GM12892 (cell line): ENCODE measurements at regions not wholly inside any gene's neighbourhood (a gene's known extent, or its start where the extent isn't known, plus 50 kb on each side); places are given as distances from the start of the nearest gene placed in this dataset.
"Not testable (repeated sequence)": the region's sequence is repeated elsewhere in the genome, so short reads cannot be mapped to it uniquely, and the experiment has no call there.

ENCODE experiments used
- DNase-seq: peaks from one replicate; pipeline ENCODE4 v3.0.0; 2011; ENCODE audit not compliant: insufficient read length
- FAIRE-seq: peaks from 2 replicates; lab custom pipeline; 2011; peaks lifted over from hg19 to GRCh38; lab: Jason Lieb, UNC
- POLR2A ChIP-seq: IDR thresholded peaks from 2 replicates; pipeline ENCODE4 v1.6.1; 2011; ENCODE audit warnings: low read depth, low read length, control low read depth
- POLR2AphosphoS5 ChIP-seq: IDR thresholded peaks from 2 replicates; pipeline ENCODE4 v1.6.1; 2011; ENCODE audit warnings: low read depth, low read length, control low read depth
- TAF1 ChIP-seq: IDR thresholded peaks from 2 replicates; pipeline ENCODE4 v1.6.1; 2011; ENCODE audit warnings: low read depth, mild to moderate bottlenecking, control low read depth, low read length, borderline replicate concordance

DNA sequence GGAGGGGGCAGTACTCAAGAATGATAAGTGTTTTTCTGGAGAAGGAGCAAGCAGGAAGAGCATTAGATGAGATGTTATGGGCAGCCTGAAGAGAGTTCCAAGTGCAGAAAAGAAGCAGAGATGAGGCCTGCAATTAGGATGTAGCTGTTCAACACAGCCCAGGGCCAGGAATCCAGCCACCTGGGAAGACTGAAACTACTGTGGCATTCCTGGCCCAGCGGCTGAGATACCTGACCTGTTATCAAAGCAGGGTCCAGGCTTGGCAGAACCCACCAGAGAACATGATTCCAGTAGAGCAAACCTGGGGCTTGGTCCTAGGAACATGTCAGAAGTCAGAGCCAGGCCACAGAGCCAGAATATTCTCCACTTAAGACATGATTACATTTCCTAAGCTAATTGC lies 73.3 kb upstream of the LRCH1 start:
- DNase-seq (no peak), FAIRE-seq (no peak)
- TF ChIP-seq POLR2AphosphoS5 (no peak), TAF1 (no peak), POLR2A (no peak)

DNA sequence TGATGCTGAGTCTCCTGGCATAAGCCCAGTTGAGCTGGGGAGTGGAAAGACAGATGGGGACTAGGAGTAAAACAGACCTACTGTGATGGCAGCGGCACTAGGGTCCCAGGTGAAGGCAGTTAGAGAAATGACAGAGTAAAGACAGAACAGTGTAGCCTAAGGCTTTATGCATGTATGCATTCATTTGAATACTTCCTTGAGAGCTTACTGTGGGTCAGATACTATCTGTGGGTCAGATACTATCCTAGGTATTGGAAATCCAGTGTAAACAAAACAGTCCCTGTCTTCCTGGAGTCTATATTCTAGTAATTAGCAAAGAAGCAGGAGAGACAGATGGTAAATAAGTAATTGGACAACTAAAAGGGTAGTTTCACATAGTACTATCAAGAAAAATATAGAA lies 73.7 kb upstream of the LRCH1 start:
- FAIRE-seq (no peak), DNase-seq (no peak)
- TF ChIP-seq POLR2AphosphoS5: no peak
- no peak for TF ChIP-seq TAF1
- TF ChIP-seq POLR2A: no peak

DNA sequence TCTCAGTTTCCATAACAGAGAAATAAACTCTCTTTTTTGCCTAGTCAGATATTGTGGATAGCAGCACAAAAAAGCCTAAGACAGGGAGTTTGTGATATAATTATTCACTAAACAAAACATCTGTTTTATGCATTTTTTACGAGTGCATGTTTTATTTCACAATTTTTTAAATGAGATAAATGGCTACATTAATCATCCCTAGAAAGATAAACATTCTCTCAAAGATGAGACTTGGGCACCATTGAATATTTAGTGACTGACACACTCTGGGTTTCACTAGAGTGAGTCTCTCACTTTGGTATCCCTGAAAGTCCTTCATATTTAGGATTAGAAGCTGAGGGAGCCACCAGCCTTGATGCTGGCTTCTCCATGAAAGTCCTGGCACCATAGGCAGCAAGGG lies 74.3 kb upstream of the LRCH1 start:
- FAIRE-seq: no peak
- TF ChIP-seq POLR2A: no peak
- TF ChIP-seq POLR2AphosphoS5: no peak
- no peak for TF ChIP-seq TAF1
- no peak for DNase-seq

DNA sequence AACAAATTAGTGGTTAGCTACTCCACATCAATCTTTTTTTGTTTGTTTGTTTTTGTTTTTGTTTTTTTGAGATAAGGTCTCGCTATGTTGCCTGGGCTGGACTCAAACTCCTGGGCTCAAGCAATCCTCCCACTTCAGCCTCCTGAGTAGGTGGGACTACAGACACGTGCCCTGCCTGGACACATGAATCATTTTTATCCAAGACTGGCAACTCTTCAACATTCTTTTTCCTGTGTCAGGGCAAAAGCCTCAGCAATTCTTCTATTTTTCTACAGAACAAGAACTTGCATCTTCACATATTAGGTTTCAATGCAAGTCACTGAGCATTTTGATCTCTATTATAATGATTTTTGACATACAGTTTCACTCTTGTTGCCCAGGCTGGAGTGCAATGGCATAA lies 76.8 kb upstream of the LRCH1 start:
- FAIRE-seq (no peak), DNase-seq (no peak)

DNA sequence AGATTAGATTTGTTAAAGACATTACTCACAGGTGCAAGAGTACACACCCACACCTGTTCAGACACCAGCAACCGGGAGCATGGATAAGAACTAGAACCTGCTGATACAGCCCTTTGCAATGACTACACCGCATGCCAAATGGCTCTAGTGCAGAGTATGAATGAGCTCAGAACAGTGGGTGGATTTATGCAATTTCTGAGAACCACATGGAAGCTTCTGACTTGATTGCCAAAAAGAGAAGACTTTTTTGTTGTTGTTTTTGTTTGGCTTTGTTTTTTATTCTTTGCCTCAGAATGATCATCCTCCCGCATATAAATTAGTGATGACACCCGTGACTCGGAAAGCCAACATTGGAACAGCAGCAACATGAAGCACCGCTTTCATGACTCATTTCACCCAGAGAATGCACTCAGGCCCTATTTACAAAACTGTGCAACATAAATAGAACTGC lies 77.4 kb upstream of the LRCH1 start:
- FAIRE-seq: no peak
- DNase-seq: no peak
- TF ChIP-seq POLR2AphosphoS5 (no peak), POLR2A (no peak), TAF1 (no peak)

More for the DNA sequence above, 76.8 kb upstream of the LRCH1 start:
- TF ChIP-seq POLR2A (no peak), POLR2AphosphoS5 (no peak), TAF1 (no peak)

DNA sequence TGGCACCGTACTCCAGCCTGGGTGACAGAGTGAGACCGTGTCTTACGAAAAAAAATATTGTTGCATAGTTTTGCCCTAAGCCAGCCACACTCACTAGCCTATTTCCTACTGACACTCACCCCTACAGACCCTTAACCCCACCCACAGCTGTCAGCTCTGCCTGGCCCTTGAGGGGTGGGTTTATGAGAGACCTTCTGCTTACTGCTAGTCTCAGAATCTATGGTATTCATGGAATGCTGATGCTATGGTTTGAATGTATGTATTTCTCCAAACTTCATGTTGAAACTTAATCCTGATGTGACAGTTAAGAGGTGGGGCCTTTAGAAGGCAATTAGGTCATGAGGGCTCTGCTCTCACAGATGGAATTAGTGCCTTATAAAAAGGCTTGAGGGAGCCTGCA lies 79.2 kb upstream of the LRCH1 start:
- DNase-seq: no peak
- no peak for TF ChIP-seq POLR2AphosphoS5
- no peak for TF ChIP-seq TAF1
- no peak for TF ChIP-seq POLR2A
- no peak for FAIRE-seq

DNA sequence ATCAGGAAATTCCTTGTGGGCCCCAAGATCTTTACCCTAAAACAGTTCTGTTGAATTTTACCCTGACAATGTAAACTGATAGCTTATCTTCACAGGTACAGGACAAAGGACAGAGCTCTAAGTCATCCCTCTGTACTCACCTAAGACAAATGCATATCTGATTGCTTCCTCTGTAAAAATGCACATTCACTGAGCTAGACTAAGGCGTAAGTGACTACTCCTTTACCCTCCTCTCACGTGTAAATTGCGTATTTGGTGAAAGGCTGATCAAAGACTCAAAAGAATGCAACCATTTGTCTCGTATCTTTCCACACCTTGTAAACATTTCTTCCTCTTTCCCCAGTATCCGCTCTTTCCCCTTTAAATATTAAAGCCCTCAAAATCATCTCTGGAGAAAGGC lies 80.6 kb upstream of the LRCH1 start:
- DNase-seq: no peak

DNA sequence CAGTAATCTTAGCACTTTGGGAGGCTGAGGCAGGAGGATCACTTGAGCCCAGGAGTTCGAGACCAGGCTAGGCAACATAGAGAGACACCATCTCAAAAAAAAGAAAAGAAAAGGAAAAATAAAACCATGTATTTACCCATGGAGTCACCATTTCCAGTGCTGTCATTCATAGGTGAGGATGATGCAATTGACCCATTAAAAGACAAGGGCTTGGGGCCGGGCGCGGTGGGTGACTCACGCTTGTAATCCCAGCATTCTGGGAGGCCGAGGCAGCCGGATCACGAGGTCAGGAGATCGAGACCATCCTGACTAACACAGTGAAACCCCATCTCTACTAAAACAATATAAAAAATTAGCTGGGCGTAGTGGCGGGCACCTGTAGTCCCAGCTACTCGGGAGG lies 82.6 kb upstream of the RUBCNL start:
- not testable (repeated sequence) for FAIRE-seq, DNase-seq

More for the DNA sequence above, 80.6 kb upstream of the LRCH1 start:
- TF ChIP-seq TAF1: no peak
- no peak for TF ChIP-seq POLR2AphosphoS5
- TF ChIP-seq POLR2A: no peak
- no peak for FAIRE-seq

DNA sequence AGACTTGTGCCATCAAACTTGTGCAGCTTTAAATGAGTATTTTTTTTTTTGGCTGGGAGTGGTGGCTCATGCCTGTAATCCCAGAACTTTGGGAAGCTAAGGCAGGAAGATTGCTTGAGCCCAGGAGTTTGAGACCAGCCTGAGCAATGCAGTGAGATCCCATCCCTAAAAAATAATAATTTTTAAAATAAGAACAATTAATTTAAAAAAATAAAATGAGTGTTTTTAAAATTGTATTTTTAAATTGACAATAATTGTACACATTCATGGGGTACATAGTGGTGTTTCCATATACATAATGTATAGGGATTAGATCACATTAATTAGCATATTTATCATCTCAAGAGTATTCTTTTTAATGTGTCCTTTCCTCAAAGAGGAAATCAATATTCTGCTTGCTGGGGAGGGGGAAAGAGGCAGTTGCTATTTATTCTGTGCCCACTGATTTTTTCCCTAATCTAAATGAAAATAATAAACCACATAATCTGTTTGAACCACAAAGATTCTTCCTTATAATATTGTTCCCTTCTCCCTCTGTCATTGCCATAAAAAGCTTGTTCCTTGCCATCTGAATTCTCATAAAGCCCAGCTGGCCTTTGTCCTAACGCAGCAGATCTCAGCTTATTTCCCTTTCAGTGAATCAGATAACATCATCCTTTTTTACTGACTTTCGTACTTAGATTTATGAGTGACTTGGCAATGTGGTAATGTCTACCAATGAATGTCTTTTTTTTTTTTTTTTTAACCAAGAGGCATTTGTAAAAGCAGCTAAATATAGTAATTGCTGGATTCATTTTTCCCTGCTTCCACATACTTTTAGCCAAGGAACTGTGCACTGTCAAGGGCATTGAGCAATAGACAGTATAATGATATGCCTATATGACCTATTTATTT lies 81.8 kb upstream of the RUBCNL start:
- DNase-seq (no peak), FAIRE-seq (no peak)
- TF ChIP-seq POLR2A (no peak), TAF1 (no peak), POLR2AphosphoS5 (no peak)

DNA sequence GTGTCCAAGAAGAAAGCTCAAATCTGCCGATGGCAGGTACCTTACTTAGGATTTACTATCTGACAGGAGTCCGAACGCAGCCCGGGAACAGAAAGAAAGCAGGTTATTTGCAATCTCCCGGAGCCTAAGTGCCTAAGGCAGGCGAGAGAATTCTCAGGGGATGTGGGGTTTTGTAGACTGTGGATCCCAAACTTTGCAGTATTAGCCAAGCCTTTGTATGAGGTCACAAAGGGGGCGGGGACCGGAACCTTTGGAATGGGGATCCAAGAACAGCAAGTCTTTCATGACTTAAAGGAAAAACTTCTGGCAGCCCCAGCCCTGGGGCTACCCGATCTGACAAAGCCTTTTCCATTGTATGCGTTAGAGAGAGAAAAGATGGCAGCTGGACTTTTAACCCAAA lies 80.6 kb upstream of the RUBCNL start:
- not testable (repeated sequence) for FAIRE-seq

DNA sequence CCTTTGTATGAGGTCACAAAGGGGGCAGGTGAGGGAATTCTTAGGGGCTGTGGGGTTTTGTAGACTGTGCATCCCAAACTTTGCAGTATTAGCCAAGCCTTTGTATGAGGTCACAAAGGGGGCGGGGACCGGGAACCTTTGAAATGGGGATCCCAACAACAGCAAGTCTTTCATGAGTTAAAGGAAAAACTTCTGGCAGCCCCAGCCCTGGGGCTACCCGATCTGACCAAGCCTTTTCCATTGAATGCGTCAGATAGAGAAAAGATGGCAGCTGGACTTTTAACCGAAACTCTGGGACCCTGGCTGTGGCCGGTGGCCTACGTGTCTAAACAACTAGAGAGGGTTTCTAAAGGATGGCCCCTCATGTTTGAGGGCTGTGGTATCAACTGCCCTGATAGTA lies 79.0 kb upstream of the RUBCNL start:
- DNase-seq, FAIRE-seq: not testable (repeated sequence)

More for the DNA sequence above, 80.6 kb upstream of the RUBCNL start:
- DNase-seq: not testable (repeated sequence)

DNA sequence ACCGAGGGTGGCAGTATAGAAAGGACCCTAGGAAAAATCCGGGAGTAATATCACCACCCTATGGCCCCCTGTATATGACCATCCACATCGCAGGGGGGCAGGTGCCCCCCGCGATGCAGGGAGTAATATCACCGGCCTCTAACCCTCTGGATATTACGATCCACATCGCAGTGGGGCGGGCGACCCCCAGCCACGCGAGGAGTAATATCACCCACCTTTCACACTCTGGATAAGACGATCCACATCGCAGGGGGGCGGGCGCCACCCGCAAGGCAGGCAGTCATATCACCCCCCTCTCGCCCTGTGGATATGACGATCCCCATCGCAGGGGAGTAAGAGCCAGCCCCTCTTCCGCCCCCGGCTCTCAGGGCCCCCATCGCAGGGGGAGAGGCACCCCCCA lies 76.7 kb upstream of the RUBCNL start:
- no peak for FAIRE-seq
- DNase-seq: no peak

DNA sequence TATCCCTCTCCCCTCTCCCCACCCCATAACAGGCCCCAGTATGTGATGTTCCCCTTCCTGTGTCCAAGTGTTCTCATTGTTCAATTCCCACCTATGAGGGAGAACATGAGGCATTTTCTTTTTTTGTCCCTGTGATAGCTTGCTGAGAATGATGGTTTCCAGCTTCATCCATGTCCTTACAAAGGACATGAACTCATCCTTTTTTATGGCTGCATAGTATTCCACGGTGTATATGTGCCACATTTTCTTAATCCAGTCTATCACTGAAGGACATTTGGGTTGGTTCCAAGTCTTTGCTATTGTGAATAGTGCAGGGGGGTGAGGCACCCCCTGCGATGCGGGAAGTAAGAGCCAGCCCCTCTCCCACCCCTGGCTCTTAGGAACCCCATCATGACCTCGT lies 73.2 kb upstream of the RUBCNL start:
- not testable (repeated sequence) for DNase-seq, FAIRE-seq

More for the DNA sequence above, 76.7 kb upstream of the RUBCNL start:
- TF ChIP-seq POLR2AphosphoS5: no peak

DNA sequence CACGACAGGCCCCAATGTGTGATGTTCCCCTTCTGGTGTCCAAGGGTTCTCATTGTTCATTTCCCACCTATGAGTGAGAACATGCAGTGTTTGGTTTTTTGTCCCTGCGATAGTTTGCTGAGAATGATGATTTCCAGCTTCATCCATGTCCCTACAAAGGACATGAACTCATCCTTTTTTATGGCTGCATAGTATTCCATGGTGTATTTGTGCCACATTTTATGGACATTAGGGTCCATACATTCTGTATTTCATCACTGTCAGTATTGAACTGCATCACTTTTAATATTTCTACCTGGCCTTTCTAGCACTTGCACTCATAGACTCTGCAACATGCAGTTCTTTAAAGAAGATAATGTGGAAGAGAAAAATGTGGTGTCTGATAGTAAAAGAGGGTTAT lies 70.2 kb upstream of the RUBCNL start:
- not testable (repeated sequence) for FAIRE-seq

DNA sequence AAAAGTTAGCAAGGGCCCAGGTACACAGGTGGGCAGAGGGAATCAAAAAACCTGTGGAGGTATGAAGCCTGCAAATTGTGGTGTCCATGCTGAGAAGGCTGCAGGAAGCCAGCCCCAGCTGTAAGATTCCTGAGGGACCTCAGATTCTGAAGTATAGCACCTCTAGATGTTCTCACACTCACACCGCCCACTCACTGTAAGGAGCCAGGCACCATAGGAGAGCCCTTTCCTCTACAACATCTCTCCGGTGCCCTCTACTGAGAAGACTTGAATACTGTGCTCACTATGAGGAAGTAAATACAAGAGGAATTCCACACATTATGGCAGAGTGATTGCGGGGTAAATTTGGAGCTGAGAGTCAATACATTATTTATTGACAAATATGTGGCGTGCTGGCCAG lies 68.9 kb upstream of the RUBCNL start:
- not testable (repeated sequence) for DNase-seq, FAIRE-seq

More for the DNA sequence above, 70.2 kb upstream of the RUBCNL start:
- not testable (repeated sequence) for DNase-seq

DNA sequence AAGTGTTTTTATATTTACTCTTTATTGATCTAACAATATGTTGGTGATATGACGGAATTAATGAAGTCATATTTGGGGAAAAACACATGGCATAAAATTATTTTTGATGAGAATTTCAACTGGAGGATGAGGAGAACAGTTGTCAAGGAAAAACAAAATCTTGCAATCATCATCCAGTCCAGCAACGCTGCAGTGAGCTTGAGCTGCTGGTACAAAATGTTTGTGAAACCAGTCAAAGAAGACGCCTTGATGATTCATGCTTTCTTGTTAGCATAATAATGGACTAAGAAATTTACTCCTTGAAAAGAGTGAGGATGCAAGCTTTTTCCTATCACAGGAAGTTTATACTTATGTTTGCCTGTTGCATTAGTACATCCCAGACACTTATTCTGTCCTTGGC lies 64.1 kb upstream of the RUBCNL start:
- not testable (repeated sequence) for DNase-seq, FAIRE-seq

DNA sequence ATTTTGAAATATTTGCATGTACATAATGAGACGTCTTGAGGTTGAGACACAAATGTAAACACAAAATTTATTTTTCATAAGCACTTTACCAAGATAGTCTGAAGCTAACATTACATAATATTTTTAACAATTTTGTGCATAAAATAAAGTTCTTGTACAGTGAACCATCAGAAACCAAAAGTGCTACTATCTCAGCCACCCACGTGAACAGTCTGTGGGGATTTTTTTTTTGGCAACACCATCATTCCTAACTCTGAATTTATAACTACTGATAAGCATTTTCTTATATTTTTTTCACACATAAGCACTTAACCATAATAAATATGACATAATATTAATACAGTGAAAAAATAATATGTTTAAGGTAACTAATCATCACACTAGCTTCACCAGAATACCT lies 62.9 kb upstream of the RUBCNL start:
- FAIRE-seq, DNase-seq: not testable (repeated sequence)

DNA sequence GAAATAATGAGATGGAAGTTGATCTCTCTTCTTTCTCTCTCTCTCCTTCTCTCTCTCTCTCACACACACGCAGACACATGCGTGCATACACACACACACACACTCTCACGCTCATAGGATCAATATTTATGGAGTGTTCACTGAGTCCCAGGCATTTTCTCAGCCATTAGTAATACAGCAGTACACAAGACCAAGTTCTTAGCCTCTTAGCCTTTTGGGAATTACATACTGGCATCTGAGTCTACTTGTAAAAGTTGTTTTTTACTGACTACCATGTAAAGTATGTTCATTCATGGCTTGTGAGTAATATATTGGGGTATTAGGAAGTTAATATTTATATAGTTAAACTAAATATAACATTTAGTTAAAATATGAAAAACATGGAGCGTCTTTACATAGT lies 61.1 kb upstream of the RUBCNL start:
- DNase-seq, FAIRE-seq: not testable (repeated sequence)
